Left lung (tissue), 4 donors: ENCODE measurements at regions not wholly inside any gene's neighbourhood (a gene's known extent, or its start where the extent isn't known, plus 50 kb on each side); places are given as distances from the start of the nearest gene placed in this dataset.

Experiments
- ATAC-seq: fragments of 200-7000 bp; cut with Tn5 transposase; one replicate; pipeline ENCODE4 v1.9.1; 2020; ENCODE audit warnings: moderate library complexity
- DNase-seq, 4 donors: peaks; one replicate each; pipeline ENCODE4 v3.0.0-alpha.2; 2013 to 2020
- H3K27ac ChIP-seq, 2 donors: fragments of 200-600 bp; sonication (generic) in 1 of 2; one replicate each; pipeline versions ENCODE4 v1.5.0 to v1.8.0; 2020 to 2021
- H3K27me3 ChIP-seq, 2 donors: fragments of 200-600 bp; sonication (generic) in 1 of 2; one replicate each; pipeline versions ENCODE4 v1.5.0 to v1.8.0; 2020 to 2021
- H3K36me3 ChIP-seq, 2 donors: fragments of 200-600 bp; sonication (generic) in 1 of 2; one replicate each; pipeline versions ENCODE4 v1.5.0 to v1.8.0; 2020 to 2021
- H3K4me1 ChIP-seq, 2 donors: fragments of 200-600 bp; one replicate each; pipeline ENCODE4 v1.8.0; 2021
- H3K4me3 ChIP-seq, 2 donors: fragments of 200-600 bp; sonication (generic) in 1 of 2; one replicate each; pipeline versions ENCODE4 v1.5.0 to v1.8.0; 2020 to 2021; ENCODE audit warnings: mild to moderate bottlenecking in 1 of 2
- H3K9me3 ChIP-seq, 2 donors: fragments of 200-600 bp; sonication (generic) in 1 of 2; one replicate each; pipeline versions ENCODE4 v1.5.0 to v1.8.0; 2020 to 2021
- intact Hi-C, 2 donors: fragments of 100-400 bp; cut with DNase I; formaldehyde crosslinking; loops; one replicate each; pipeline versions ENCODE4 v1.11.2 to v1.14.2; 2022
- TF ChIP-seq, protein P1 (sequence below), 2 donors: fragments of 200-600 bp; sonication (generic) in 1 of 2; IDR thresholded peaks; one replicate each; pipeline versions ENCODE4 v1.5.0 to v1.8.0; 2021; ENCODE audit warnings: antibody characterized with exemption in 2 of 2
- donor health status: DM: no; HTN: yes; CAD: no.
- donor health status: DM: no; HTN: no; CAD: no.

GRCh38 chr15:46682969-46683791, 1034.1 kb upstream of the SEMA6D start:
- H3K4me1 ChIP-seq: no peaks in the 10 kb centered on the region
- ATAC-seq (no peak), DNase-seq (no peak)
- no peak overlapping the region for H3K27ac ChIP-seq
- TF ChIP-seq, protein P1, sequence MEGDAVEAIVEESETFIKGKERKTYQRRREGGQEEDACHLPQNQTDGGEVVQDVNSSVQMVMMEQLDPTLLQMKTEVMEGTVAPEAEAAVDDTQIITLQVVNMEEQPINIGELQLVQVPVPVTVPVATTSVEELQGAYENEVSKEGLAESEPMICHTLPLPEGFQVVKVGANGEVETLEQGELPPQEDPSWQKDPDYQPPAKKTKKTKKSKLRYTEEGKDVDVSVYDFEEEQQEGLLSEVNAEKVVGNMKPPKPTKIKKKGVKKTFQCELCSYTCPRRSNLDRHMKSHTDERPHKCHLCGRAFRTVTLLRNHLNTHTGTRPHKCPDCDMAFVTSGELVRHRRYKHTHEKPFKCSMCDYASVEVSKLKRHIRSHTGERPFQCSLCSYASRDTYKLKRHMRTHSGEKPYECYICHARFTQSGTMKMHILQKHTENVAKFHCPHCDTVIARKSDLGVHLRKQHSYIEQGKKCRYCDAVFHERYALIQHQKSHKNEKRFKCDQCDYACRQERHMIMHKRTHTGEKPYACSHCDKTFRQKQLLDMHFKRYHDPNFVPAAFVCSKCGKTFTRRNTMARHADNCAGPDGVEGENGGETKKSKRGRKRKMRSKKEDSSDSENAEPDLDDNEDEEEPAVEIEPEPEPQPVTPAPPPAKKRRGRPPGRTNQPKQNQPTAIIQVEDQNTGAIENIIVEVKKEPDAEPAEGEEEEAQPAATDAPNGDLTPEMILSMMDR (IDR thresholded peaks at IDR 0.05): no peak
- H3K36me3 ChIP-seq: no peaks in the 10 kb centered on the region
- no peaks in the 10 kb centered on the region for H3K27me3 ChIP-seq
- H3K4me3 ChIP-seq: no peak overlapping the region
- intact Hi-C loops: no loop called here
- H3K9me3 ChIP-seq: peaks cover 0 to 4% of the 10 kb centered on the region in 2 donors

DNA sequence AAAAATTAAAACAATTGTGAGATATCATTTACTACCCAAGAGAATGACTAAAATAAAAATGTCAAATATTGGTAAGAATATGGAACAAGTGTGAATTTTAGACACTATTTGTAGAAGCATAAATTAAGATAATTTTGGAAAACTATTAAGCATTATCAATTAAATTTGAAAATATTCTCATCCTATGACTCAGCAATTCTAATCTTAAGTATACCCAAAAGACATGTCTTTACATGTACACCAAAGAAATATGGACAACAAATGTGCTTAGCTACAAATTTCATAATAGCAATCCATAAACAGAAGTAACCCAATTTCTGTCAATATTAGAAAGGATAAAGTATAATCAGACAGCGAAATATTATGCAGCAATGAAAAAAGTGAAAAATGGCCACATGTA, 1032.2 kb upstream of the SEMA6D start:
- H3K27me3 ChIP-seq: no peaks in the 10 kb centered on the region
- no peak overlapping the region for H3K27ac ChIP-seq
- DNase-seq (no peak), ATAC-seq (no peak)
- TF ChIP-seq, protein P1 (IDR thresholded peaks at IDR 0.05): no peak
- no peak overlapping the region for H3K4me3 ChIP-seq
- no peaks in the 10 kb centered on the region for H3K9me3 ChIP-seq
- intact Hi-C loops: no loop called here
- no peaks in the 10 kb centered on the region for H3K4me1 ChIP-seq
- H3K36me3 ChIP-seq: no peaks in the 10 kb centered on the region

DNA sequence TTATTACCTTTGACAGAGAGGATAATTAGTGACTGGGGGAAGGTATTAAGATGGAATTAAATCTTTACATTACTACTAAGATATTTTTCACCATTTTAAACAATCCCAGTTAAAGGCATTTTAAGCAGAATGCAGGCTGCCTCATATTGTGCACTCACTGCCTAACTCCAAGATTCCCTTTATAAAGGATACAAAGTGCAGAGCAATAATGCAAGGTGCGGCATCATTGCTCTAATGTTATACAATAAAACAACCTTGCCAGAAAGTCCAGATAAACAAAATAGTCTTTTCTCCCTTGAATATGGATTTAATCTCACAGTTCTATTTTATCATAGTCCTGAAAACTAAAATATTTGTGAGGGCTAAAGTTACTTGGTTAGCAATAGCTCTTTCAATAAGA, 1031.6 kb upstream of the SEMA6D start:
- no peak for DNase-seq
- TF ChIP-seq, protein P1 (IDR thresholded peaks at IDR 0.05): no peak
- intact Hi-C loops: no loop called here
- H3K36me3 ChIP-seq: no peaks in the 10 kb centered on the region
- H3K27me3 ChIP-seq: no peaks in the 10 kb centered on the region
- ATAC-seq: no peak
- no peaks in the 10 kb centered on the region for H3K4me1 ChIP-seq
- no peak overlapping the region for H3K27ac ChIP-seq
- no peak overlapping the region for H3K4me3 ChIP-seq
- H3K9me3 ChIP-seq: no peaks in the 10 kb centered on the region

DNA sequence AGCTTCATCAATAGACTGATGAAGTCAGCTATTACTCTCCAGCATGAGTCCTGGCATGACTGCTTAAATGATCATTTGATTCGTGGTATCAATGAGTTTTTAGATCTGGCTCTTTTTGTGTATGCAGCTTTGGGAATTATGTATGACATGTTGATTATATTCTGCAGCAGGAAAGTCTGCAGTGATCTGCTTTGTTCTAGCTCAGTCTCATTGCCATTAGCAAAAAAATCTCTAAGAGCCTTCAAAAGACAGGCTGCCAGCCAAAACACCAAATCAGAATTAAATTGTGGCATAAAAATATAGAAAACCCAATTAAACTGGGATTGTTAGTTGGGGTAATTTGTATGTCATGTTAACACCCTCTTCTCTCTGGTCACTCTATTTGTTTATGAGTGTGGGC, 1021.0 kb upstream of the SEMA6D start:
- Histone ChIP-seq H3K36me3 (no peaks in the 10 kb centered on the region), H3K4me3 (no peak overlapping the region), H3K27ac (no peak overlapping the region), H3K9me3 (no peaks in the 10 kb centered on the region), H3K4me1 (no peaks in the 10 kb centered on the region), H3K27me3 (no peaks in the 10 kb centered on the region)
- intact Hi-C loops: no loop called here
- ATAC-seq: no peak
- TF ChIP-seq, protein P1 (IDR thresholded peaks at IDR 0.05): no peak
- peak in 2 of 4 donors; percentile 87 to 89 for DNase-seq

GRCh38 chr15:46701346-46701745, 1016.0 kb upstream of the SEMA6D start:
- Histone ChIP-seq H3K36me3 (no peaks in the 10 kb centered on the region), H3K4me1 (no peaks in the 10 kb centered on the region), H3K9me3 (peaks cover 0 to 3% of the 10 kb centered on the region in 2 donors), H3K27me3 (no peaks in the 10 kb centered on the region), H3K27ac (no peak overlapping the region), H3K4me3 (no peak overlapping the region)
- intact Hi-C loops: no loop called here
- TF ChIP-seq, protein P1 (IDR thresholded peaks at IDR 0.05): no peak
- ATAC-seq (no peak), DNase-seq (no peak)
